ENCODE measurements at regions not wholly inside any gene's neighbourhood (a gene's known extent, or its start where the extent isn't known, plus 50 kb on each side); places are given as distances from the start of the nearest gene placed in this dataset.

DNA sequence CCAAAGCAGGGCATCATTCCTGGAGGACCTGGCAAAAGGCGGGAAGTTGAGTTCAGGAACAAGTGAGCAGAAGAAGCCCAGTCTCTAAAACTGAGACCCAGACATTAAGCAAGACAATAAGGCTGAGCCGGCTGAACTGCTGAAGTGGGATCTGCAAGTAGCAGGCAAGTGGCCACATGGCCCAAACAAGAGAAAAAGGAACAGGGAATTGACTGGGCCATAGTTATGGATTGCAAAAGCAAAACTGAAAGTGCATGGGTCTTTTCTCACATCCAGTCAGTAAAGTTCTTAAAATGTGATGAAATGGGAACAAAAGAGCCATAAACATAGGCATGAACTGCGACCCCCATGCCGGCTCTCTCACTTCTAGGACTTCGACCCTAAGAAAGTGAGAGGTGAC, 101.2 kb downstream of the SCN11A start:
- H3K27ac Mint-ChIP-seq, result peak overlapping the region in 3 of 7 donors; percentile 12 to 71 (median 60)
- peaks cover 0 to 5% (median 0%) of the 10 kb centered on the region in 7 donors for H3K9me3 Mint-ChIP-seq
- intact Hi-C loops (cut with micrococcal nuclease), result no loop called here
- peak overlapping the region; percentile 15 for H2AFZ ChIP-seq (ENCODE audit: insufficient read depth, low read depth, low read length, poor library complexity, severe bottlenecking)
- no peaks in the 10 kb centered on the region for H4K20me1 ChIP-seq (ENCODE audit: insufficient read depth, low read length)
- H3K4me3 Mint-ChIP-seq, result peak overlapping the region in 1 of 2 donors; percentile 52
- 62% methylated on average over 4 of the region's 5 CpGs for WGBS (ENCODE audit: insufficient coverage)
- H3K27me3 ChIP-seq (ENCODE audit: control insufficient read depth in 2 of 2, insufficient read depth in 2 of 2, low read length in 2 of 2), result no peaks in the 10 kb centered on the region
- peaks cover 8% of the 10 kb centered on the region for H3K4me1 Mint-ChIP-seq
- peaks cover 9 to 10% of the 10 kb centered on the region in 2 donors for H3K4me1 ChIP-seq (ENCODE audit: control insufficient read depth in 1 of 2, insufficient read depth in 2 of 2, low read length in 2 of 2)
- H3K36me3 ChIP-seq (replicated peaks in 1 of 2; ENCODE audit: control insufficient read depth in 1 of 2, insufficient read depth in 2 of 2, low read length in 2 of 2), result no peaks in the 10 kb centered on the region
- no peak for TF ChIP-seq CTCF (IDR thresholded peaks at IDR 0.05)
- no peaks in the 10 kb centered on the region for H3K36me3 Mint-ChIP-seq
- H3K27me3 Mint-ChIP-seq (ENCODE audit: low read depth in 3 of 3), result peaks cover 0 to 2% (median 1%) of the 10 kb centered on the region in 3 donors
- no peak overlapping the region for H3K4me3 ChIP-seq (replicated peaks in 1 of 3; ENCODE audit: low read depth in 2 of 3, low read length in 3 of 3)
- no peak overlapping the region for H3K9ac ChIP-seq (ENCODE audit: insufficient read depth, low read length, poor library complexity, severe bottlenecking)
- no peak overlapping the region for H3K4me2 ChIP-seq (replicated peaks; ENCODE audit: extremely low read depth, low read length, poor library complexity, severe bottlenecking)
- no peaks in the 10 kb centered on the region for H3K9me3 ChIP-seq (replicated peaks in 1 of 2; ENCODE audit: control insufficient read depth in 1 of 2, insufficient read depth in 1 of 2, low read length in 2 of 2)
- peak in 2 of 3 donors; percentile 3 to 16 for DNase-seq
- peak overlapping the region in 1 of 2 donors; percentile 31 for H3K27ac ChIP-seq (ENCODE audit: low read depth in 1 of 2, low read length in 2 of 2)
- no peaks in the 10 kb centered on the region for H3K79me2 ChIP-seq (ENCODE audit: insufficient read depth, low read length)

DNA sequence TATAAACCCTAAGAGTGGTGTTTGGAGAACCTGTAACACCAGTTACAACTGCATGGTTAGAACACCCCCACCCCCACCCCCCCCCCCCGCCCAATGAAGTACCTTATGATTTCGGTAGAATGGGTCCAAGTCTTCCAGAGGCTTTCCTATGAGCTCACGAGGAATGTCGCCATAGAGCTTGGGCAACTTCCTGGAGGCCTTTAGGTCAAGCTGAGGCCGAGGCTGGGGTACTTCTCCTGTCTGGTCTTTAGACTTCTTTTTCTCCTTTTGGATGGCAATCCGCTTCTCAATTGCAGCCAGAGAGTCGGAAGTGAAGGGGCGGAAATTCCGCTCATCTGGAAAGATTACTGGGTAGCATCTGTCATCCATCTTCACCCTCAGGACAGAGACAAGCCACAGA, 101.8 kb downstream of the SCN11A start:
- Mint-ChIP-seq H3K27me3 (ENCODE audit: low read depth in 3 of 3) (peaks cover 0 to 2% (median 1%) of the 10 kb centered on the region in 3 donors), H3K27ac (peak overlapping the region in 4 of 7 donors; percentile 25 to 71 (median 47)), H3K4me1 (peaks cover 8% of the 10 kb centered on the region), H3K4me3 (peak overlapping the region; percentile 34 to 59), H3K36me3 (no peaks in the 10 kb centered on the region), H3K9me3 (peaks cover 0 to 5% (median 0%) of the 10 kb centered on the region in 7 donors)
- no peak for TF ChIP-seq CTCF (IDR thresholded peaks at IDR 0.05)
- 67% methylated on average over 7 of the region's 9 CpGs for WGBS (ENCODE audit: insufficient coverage)
- Histone ChIP-seq H3K27ac (ENCODE audit: low read depth in 1 of 2, low read length in 2 of 2) (no peak overlapping the region), H4K20me1 (ENCODE audit: insufficient read depth, low read length) (no peaks in the 10 kb centered on the region), H3K9ac (ENCODE audit: insufficient read depth, low read length, poor library complexity, severe bottlenecking) (no peak overlapping the region), H3K36me3 (replicated peaks in 1 of 2; ENCODE audit: control insufficient read depth in 1 of 2, insufficient read depth in 2 of 2, low read length in 2 of 2) (no peaks in the 10 kb centered on the region), H2AFZ (ENCODE audit: insufficient read depth, low read depth, low read length, poor library complexity, severe bottlenecking) (peak overlapping the region; percentile 15), H3K27me3 (ENCODE audit: control insufficient read depth in 2 of 2, insufficient read depth in 2 of 2, low read length in 2 of 2) (no peaks in the 10 kb centered on the region), H3K4me1 (ENCODE audit: control insufficient read depth in 1 of 2, insufficient read depth in 2 of 2, low read length in 2 of 2) (peaks cover 9 to 10% of the 10 kb centered on the region in 2 donors), H3K4me2 (replicated peaks; ENCODE audit: extremely low read depth, low read length, poor library complexity, severe bottlenecking) (no peak overlapping the region), H3K79me2 (ENCODE audit: insufficient read depth, low read length) (no peaks in the 10 kb centered on the region), H3K9me3 (replicated peaks in 1 of 2; ENCODE audit: control insufficient read depth in 1 of 2, insufficient read depth in 1 of 2, low read length in 2 of 2) (no peaks in the 10 kb centered on the region), H3K4me3 (replicated peaks in 1 of 3; ENCODE audit: low read depth in 2 of 3, low read length in 3 of 3) (no peak overlapping the region)
- no peak for DNase-seq
- intact Hi-C loops (cut with micrococcal nuclease), result no loop called here

Measured in CD14-positive monocyte (primary cell).